GM21390 (cell line): ENCODE measurements at regions not wholly inside any gene's neighbourhood (a gene's known extent, or its start where the extent isn't known, plus 50 kb on each side); places are given as distances from the start of the nearest gene placed in this dataset.
"Not testable (repeated sequence)": the region's sequence is repeated elsewhere in the genome, so short reads cannot be mapped to it uniquely, and the experiment has no call there.

Experiments
- ATAC-seq: cut with Tn5 transposase; IDR thresholded peaks from one replicate; pipeline ENCODE4 v1.9.1; 2021; ENCODE audit not compliant: unreplicated experiment

DNA sequence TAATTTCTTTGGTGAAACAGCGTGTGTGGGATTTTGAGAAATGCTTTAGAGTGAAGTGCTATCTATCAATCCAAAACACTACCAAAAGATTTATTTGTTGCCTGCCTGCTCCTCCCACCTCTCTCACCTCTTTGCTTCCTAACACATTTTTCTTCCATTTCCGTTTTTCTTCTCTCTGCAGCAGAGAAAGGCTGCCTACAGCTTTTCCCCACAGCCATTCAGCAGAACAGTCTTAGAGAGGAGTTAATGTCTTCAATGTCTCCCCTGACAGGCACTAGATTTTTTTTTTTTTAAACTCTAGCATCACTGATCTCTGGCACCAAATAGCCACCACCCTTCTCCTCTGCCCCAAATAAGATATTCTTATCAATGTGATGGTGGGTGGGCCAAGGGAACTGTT lies 327.8 kb upstream of the MAN1A1 start:
- ATAC-seq: no peak

DNA sequence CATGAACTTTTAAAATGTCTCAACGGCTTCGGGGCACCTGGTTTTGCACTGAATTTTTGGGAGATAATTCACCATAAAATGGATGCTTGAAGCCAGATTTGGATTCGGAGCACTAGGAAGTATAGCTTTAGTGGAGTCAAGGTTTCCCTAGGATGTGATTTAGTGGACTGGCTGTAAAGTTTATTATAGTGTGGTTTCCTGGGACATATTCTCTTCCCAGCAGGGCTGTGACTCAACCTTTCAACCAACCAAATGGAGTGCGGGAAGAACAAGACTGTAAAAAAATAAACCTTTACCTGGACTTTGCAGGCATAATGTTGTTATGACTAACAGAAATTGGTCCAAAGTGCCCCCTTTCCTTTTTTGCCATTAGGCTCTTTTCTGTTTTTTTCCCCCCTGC lies 327.4 kb upstream of the MAN1A1 start:
- no peak for ATAC-seq

DNA sequence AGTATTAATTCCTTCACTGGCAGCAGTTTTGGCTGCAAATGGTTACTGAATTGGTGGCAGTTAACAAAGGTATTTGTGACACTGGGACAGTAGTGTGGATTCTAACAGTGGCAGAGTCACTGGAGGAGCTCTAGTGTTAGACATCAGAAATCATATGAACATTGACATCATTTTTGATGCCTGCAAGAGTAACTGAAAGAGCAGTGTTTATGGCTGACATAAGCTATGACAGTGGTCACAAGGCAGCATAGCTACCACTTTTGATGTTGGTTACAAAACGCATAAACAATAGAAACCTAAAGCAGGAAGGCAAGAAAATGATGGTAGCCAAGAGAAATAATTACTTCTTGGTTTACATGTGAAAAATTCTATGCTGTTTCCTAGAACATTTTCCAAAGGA lies 326.7 kb upstream of the MAN1A1 start:
- ATAC-seq: no peak

DNA sequence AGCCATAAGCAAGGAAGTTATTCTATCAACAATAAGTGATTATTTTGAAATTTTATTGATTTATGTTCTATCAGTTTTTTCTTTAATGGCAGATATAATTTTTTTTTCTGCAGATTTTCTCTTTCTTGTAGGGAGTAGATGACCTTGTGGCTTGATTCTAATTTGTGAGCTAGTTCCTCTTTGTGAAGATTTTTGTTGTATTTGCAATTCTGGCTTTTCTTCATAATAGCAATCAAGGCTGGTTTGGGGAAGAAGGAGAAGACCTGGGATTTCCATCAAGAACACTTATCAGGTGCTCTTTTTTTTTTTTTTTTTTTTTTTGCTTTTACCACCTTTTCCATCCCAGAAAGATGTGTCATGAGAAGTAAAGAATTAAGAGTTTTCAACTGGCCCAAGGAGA lies 324.2 kb upstream of the MAN1A1 start:
- no peak for ATAC-seq

DNA sequence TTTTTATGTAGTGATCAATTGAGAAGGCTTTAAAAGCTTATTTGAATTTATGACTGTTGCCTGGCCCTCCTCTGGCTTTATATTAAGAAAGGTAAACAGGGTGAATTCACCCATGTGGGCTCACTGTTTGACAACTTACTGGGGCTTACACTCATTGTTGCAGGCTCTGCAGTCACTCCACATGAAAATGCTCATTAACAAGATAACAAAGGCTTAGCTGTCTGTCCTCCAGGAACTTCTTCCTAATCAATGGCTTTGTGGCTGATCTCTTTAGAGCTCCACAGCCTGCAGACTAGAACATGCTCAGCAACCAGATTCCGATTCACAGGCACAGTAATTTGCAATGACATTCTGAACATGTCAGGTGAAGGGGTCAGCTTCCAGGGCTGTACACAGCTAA lies 323.2 kb upstream of the MAN1A1 start:
- ATAC-seq: no peak

DNA sequence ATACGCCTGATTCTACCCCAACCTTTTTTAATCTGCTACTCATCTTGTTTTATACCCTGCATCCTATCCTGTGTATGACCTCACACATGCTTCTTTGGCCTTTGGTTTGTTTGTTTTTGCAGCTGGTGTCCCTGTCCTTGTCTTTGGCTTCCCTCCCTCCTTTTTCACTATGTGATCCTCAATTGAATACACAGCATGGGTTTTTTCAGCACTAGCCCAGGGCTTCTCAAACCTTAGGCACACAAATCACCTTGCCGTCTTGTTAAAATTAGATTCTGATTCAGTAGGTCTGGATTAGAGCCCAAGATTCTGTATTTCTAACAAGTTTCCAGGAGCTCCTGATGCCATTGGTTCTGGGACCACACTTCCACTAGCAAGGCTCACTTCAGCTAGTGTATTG lies 321.5 kb upstream of the MAN1A1 start:
- no peak for ATAC-seq

DNA sequence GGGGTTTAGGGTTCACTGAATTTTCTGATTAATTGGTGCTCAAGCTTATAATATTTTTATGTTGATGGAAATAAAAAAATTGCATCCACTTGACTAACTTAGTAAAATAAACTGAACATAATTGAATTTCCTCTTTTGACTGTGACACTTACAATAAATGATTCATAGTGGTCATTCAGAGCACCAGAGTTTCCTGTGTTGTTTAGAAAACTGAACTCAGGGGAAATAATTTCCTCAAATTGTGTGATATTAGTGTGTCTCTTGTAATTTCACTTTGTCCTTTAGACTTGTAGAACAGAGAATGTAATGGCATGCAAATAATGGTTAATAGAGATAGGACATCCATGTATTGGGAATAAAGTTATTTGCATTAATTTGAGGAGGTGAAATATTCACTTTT lies 319.7 kb upstream of the MAN1A1 start:
- ATAC-seq: no peak

DNA sequence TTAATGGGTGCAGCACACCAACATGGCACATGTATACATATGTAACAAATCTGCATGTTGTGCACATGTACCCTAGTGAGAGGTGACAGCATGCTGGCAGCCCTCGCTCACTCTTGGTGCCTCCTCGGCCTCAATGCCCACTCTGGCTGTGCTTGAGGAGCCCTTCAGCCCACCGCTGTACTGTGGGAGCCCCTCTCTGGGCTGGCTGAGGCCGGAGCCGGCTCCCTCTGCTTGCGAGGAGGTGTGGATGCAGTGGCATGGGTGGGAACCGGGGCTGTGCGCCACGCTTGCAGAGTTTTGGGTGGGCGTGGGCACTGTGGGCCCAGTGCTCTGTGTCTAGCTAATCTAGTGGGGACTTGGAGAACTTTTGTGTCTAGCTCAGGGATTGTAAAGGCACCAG lies 315.9 kb upstream of the MAN1A1 start:
- ATAC-seq: not testable (repeated sequence)

DNA sequence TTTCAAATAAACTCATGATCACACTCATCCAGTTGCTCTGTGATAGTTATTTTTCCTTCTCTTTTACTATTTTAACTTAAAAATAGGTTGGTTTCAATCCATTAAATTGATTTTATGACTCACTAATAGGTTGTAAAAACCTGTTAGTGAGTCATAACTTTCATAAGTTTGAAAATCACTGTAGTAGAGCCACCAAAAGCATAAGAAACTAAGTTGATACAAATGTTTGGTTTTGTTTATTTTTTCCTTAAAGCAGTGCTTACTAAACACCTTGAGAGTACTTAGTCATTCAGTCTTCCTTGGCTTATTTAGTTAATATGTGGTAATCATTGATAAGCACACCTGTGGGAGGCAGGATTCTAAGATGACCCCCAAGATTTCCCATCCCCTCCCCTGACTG lies 312.1 kb upstream of the MAN1A1 start:
- peak; percentile 54 for ATAC-seq

DNA sequence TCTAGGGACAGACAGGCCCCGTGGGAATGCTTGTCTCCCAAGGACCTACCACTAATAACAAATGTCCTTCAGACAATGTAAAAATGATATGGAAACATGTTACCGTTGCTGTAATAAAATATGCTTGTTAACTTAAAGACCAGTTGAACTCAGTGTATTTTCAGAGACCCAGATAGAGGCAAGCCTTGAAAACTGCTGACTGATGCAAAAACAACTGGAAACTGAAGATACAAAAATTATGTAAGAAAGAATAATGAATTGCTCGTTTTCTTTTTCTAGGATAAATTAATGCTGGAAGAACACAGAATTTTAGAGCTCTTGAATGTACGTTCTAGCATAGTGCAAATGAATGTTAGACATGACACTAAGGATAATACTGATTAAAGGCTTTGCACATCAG lies 311.5 kb upstream of the MAN1A1 start:
- no peak for ATAC-seq

DNA sequence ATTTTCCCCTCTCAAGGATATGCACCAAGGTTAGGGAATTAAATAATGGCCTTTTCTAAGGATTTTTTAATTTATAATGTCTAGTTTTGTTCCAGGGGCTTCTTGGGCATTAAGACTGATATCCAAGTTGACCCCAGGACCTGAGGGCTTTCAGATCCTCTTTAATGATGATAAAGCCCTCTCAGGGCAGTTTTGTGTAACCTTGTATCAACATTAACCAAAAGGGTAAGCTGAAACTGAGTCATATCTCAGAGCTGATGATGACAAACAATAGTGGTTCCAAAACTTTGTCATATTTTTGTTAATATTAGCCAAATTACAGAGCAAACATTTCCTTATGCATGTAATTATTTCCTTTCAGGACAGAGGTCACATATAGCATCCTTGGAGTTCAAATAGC lies 309.4 kb upstream of the MAN1A1 start:
- ATAC-seq: no peak

DNA sequence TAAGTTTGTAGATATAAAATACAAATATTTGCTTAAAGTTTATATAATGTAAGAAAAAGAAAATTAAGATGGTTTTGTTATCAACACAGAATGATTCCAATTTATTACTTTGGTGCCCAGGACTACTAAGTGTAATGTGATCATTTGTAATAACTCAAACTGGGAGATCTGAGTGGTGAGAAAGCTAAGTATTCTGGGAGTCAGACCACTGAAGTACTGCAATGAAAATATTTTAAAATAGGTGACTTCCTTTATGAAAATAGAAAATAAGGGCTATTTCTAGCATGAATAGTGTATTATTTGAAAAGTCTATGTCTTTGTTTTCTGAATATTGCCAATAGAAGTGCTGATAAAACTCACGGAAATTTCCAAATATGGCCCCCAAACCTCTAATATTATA lies 305.6 kb upstream of the MAN1A1 start:
- ATAC-seq: no peak

DNA sequence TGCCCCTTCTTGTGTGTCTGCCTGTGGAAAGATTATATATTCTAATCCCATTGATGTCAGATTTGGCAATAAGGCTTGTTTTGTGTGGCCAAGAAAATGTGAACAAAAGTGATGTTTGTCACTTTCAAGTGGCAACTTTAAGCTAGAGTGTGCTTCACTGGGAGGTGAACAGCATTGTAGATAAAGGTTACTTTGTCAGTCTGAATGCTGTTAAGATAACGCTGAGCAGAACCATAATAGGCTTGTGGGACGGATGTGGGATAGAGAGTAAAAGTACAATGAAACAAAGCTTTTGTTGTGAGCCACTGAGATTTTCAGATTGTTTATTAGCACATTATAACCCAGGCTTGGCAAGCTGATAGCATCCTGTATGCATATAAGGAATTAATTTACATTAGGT lies 303.8 kb upstream of the MAN1A1 start:
- ATAC-seq: no peak

DNA sequence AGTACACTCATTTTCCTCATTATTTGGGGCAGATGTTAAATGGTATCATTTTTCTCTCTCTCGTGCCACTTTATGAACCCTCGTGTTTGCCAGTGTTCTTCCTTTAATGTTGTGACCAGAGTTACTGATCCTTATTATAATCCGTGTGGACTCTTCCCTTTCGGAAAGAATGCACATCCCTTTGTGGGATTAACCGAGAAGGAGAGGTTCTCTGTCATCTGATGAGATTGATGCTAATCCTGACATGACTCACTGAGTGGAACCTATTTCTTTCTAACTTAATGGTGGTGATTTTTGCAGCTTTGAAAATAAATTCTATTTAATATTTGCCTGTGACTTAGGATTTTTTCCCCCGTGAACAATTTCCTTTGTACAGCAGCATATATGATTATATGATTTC lies 300.0 kb upstream of the MAN1A1 start:
- ATAC-seq: no peak

DNA sequence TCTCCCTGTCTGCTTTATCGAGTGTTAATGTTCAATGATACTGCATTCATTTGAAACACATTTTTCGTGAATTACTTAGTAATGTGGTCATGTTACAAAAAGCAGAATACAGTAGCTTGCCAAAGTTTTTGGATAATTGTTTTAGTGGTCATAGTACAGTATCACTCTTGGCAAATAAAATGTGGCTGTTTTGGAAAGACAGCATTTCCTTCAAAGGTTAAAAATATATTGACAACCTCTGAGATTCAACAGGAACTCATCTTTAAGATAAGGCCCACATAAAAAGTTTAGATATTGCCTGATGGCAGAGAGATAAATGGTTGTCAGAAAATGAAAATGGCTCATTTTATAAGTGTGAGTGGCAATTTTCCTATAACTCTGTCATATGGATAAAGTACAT lies 297.7 kb upstream of the MAN1A1 start:
- no peak for ATAC-seq

DNA sequence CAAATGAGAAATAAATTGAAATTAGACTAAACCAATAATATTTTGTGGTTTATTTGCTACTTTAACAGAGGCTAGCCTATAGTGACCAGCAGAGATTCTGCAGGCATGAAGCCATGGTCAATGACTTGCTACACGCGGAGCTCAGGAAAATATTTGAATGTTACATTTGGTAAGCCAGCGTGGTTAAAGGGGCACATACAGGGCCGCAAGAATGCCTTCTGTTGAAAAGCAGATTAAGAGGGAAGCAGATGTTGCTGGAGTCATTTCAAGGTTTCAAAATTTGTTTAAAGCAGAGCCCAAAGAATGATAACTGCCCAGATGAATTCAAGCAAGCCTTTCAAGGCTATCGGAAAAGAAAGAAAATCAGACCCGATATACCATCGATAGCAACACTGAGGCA lies 294.3 kb upstream of the MAN1A1 start:
- ATAC-seq: no peak

DNA sequence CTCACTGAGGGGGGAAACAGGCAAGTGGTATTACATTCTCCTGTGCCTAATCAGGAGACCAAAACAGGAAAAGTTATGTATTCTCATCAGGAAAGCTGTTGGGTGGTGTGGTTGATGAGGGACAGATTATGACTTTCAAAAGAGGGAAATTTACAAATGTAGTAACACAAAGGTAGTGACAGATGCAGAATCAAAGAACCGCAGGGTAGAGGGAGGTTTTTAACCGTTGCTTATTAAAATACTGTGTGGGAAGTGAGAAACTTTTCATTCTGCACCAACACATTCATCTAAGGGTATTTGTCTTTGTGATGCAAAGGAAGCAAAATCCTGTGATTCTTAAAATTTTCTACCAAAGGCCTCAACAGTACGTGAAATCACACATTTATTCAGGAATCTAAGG lies 288.2 kb upstream of the MAN1A1 start:
- no peak for ATAC-seq

DNA sequence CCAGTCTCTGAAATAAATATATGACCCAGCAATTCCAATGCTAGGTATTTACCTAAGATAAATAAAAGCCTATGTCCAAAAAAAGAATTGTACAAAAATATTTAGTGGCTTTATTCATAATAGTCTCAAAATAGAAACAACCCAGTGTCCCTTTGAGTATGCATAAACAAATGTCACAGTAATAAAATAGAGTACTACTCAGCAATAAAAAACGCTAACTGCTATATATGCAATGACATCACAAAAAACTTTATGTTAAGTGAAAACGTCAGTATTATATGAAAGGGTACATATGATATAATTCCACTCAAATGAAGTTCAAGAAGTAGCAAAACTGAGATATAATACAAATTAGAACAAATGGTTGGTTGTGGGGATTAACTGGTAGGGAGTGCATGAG lies 286.5 kb upstream of the MAN1A1 start:
- no peak for ATAC-seq

DNA sequence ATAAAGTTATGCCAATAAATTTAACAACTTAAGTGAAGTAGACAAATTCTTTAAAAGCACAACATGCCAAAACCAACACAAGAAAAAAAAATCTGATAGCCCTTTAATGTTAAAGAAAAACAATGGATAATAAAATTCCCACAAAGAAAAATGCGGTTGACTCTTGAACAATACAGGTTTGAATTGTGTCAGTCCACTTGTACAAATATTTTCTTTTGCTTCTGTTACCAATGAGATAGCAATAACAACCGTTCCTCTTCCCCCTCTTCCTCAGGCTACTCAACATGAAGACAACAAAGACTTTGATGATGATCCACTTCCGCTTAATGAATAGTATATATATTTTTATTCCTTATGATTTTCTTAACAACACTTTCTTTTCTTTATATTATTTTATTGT lies 283.9 kb upstream of the MAN1A1 start:
- no peak for ATAC-seq

DNA sequence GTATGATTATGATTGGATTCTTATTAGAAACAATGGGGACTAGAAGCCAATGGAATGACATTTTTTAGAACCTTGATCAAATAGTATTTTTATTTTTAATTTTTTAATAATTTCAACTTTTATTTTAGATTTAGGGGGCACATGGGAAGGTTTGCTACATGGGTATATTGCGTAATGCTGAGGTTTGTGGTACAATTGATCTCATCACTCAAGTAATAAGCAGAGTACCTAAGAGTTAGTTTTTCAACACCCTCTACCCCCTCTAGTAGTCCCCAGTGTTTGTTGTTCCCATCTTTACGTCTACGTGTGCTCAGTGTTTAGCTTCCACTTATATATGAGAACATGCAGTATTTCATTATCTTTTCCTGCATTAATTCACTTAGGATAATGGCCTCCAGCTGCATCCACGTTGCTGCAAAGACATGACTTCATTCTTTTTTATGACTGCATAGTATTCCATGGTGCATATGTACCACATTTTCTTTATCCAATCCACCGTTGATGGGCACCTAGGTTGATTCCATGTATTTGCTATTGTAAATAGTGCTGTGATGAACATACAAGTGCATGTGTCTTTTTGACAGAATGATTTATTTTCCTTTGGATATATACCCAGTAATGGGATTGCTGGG lies 281.1 kb upstream of the MAN1A1 start:
- ATAC-seq: no peak

DNA sequence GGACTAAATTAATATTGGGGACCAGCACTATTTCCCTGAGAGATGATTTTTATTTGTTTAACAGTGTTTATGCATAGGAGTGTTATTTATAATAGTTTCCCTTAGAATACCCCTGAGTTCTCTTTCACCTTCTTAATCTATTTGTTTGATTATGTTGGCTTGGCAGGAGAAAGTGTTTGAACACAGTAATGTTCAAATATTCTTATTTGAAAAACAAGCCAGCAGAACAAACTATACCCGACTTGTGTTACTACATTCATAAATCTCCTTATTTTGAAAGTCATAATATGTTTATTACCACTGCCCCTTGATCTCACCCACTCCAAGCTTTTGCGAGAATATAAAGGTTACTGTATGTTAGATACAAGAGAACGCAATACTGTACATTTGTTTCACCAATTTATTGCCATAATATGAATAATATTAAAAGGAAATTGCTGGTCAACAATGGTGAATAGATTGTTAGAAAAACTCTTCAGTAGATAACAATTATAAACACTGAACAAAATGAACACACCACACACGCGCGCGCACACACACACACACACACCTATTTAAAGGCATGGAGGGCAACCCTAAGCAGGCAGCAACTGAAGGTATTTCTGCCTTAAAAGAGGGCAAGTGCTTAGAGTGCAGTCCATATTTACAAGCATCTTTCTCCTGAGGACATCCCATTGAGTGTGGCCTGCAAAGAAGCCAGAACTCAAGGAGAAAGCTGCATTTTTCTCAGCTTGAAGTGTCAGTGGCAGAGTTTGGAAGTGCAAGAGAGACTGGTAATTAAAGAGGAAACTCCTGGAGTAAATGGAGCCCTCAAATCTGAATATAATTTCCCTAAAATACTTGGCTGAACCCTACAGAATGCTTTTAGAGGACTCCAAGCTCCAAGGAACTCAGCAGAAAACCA lies 279.4 kb upstream of the MAN1A1 start:
- no peak for ATAC-seq

DNA sequence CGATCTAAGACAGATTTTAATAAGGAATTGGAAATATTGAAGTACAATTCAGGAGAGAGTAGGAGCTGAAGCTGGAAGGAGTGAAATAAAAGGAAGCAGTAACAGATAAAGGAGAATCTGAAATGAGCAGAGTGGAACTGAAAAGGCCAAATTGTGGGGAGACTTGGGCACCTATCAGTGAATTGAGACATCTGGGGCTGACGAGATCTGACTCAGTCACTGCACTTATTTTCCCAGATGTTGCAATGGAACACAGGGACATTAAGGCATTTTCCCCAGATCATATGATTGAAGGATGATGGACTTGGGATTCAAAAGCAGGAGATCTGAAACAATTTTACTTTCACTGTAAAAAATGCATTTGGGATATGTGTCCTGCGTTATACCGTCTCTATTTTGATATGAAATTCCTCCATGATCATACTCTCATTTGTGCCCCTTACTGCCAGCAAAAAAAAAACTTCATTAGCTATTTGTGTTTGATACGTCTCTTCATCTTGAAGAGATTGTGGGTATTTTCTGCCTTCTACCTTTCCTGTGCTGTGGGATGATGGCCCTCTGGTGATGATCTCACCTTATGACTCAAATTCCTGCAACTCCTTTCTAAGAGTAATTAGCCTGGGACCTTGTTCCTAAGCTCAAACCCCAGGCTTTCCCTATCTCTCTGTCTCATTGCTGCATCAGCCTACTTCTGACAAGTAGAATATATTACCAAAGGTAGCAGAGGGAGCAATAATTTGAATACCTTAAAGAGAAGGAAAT lies 278.5 kb upstream of the MAN1A1 start:
- ATAC-seq: no peak
